Keratinocyte (primary cell): ENCODE measurements at regions not wholly inside any gene's neighbourhood (a gene's known extent, or its start where the extent isn't known, plus 50 kb on each side); places are given as distances from the start of the nearest gene placed in this dataset.

Experiments
- DNase-seq: peaks from one replicate; pipeline ENCODE4 v3.0.0-alpha.2; 2011; ENCODE audit warnings: low read depth, missing footprints, low spot score
- FAIRE-seq: peaks from 2 replicates; lab custom pipeline; 2011; peaks lifted over from hg19 to GRCh38; lab: Jason Lieb, UNC
- H2AFZ ChIP-seq: 2 replicates; pipeline ENCODE4 v1.6.0; 2012; ENCODE audit warnings: low read length, control low read depth, inconsistent platforms; ENCODE audit not compliant: control insufficient read depth
- H3K27ac ChIP-seq: 2 replicates; pipeline ENCODE4 v1.5.1; 2011; ENCODE audit warnings: low read length; ENCODE audit not compliant: control insufficient read depth, insufficient read depth
- H3K27me3 ChIP-seq: 3 replicates; pipeline ENCODE4 v1.6.0; 2011; ENCODE audit warnings: low read length; ENCODE audit not compliant: control insufficient read depth, insufficient read depth; ENCODE audit errors: extremely low read depth
- H3K36me3 ChIP-seq, 2 experiments: 2 replicates in 1 of 2; 3 replicates in 1 of 2; pipeline ENCODE4 v1.5.1; 2011; ENCODE audit warnings: low read length in 2 of 2, mild to moderate bottlenecking in 1 of 2; ENCODE audit not compliant: control insufficient read depth in 2 of 2, insufficient read depth in 2 of 2; ENCODE audit errors: extremely low read depth in 1 of 2
- H3K4me1 ChIP-seq: 3 replicates; pipeline ENCODE4 v1.5.1; 2011; ENCODE audit warnings: low read length; ENCODE audit not compliant: control insufficient read depth, insufficient read depth; ENCODE audit errors: extremely low read depth
- H3K4me2 ChIP-seq: 3 replicates; pipeline ENCODE4 v1.6.0; 2011; ENCODE audit warnings: low read depth, low read length; ENCODE audit not compliant: control insufficient read depth, insufficient read depth; ENCODE audit errors: extremely low read depth
- H3K4me3 ChIP-seq, 3 experiments: fragments of 200-600 bp in 1 of 3; sonication (generic) in 1 of 3; 2 replicates in 2 of 3; 3 replicates in 1 of 3; pipeline ENCODE4 v1.5.1; 2011 to 2016; ENCODE audit warnings: low read length in 3 of 3, mild to moderate bottlenecking in 3 of 3, control low read depth in 2 of 3, inconsistent platforms in 1 of 3, low read depth in 1 of 3, mixed read lengths in 1 of 3, mixed run types in 1 of 3, moderate library complexity in 1 of 3; ENCODE audit not compliant: control insufficient read depth in 2 of 3, insufficient read depth in 2 of 3; ENCODE audit errors: extremely low read depth in 1 of 3
- H3K79me2 ChIP-seq: 2 replicates; pipeline ENCODE4 v1.6.0; 2012; ENCODE audit warnings: low read length; ENCODE audit not compliant: control insufficient read depth, insufficient read depth
- H3K9ac ChIP-seq: 3 replicates; pipeline ENCODE4 v1.6.0; 2011; ENCODE audit warnings: low read length; ENCODE audit not compliant: control insufficient read depth, insufficient read depth; ENCODE audit errors: extremely low read depth
- H3K9me1 ChIP-seq: 3 replicates; pipeline ENCODE4 v1.6.0; 2011; ENCODE audit warnings: low read length; ENCODE audit not compliant: control insufficient read depth, insufficient read depth; ENCODE audit errors: extremely low read depth
- H3K9me3 ChIP-seq: 2 replicates; pipeline ENCODE4 v1.5.1; 2012; ENCODE audit warnings: low read depth, low read length; ENCODE audit not compliant: control insufficient read depth
- H4K20me1 ChIP-seq: 3 replicates; pipeline ENCODE4 v1.6.0; 2011; ENCODE audit warnings: low read length; ENCODE audit not compliant: control insufficient read depth, insufficient read depth; ENCODE audit errors: extremely low read depth
- CTCF ChIP-seq, 3 experiments: IDR thresholded peaks in 1 of 3; conservative IDR thresholded peaks in 1 of 3; optimal IDR thresholded peaks in 1 of 3; 2 replicates in 2 of 3; 3 replicates in 1 of 3; pipeline versions ENCODE3 to v1.5.1; 2011; ENCODE audit warnings: low read length in 3 of 3, mild to moderate bottlenecking in 3 of 3, moderate library complexity in 2 of 3, control low read depth in 1 of 3, inconsistent platforms in 1 of 3; ENCODE audit not compliant: insufficient read depth in 2 of 3; ENCODE audit errors: extremely low read depth in 1 of 3
- EZH2 ChIP-seq: IDR thresholded peaks from one replicate; pipeline ENCODE4 v1.6.1; 2012; ENCODE audit warnings: inconsistent platforms, mild to moderate bottlenecking, low read length, moderate library complexity
- dilution Hi-C: fragments of 300-500 bp; cut with MboI; formaldehyde crosslinking; loops from one replicate; pipeline ENCODE4 v1.7.0; 2020; ENCODE audit warnings: low sequenced_read_pairs; ENCODE audit not compliant: extremely low pct_ligation_motif_present

- Histone ChIP-seq H4K20me1 (no peaks in the 10 kb centered on the region), H3K9me1 (no peaks in the 10 kb centered on the region), H3K27me3 (no peaks in the 10 kb centered on the region), H2AFZ (no peak overlapping the region), H3K79me2 (no peaks in the 10 kb centered on the region), H3K36me3 (no peaks in the 10 kb centered on the region), H3K27ac (no peak overlapping the region), H3K9ac (no peak overlapping the region), H3K4me3 (no peak overlapping the region), H3K4me1 (no peaks in the 10 kb centered on the region), H3K4me2 (no peak overlapping the region), H3K9me3 (peaks cover 16% of the 10 kb centered on the region)
- no peak for TF ChIP-seq EZH2
- no peak for TF ChIP-seq CTCF (optimal IDR thresholded peaks at IDR 0.05 in 1 of 3, IDR thresholded peaks at IDR 0.05 in 1 of 3, conservative IDR thresholded peaks at IDR 0.05 in 1 of 3; ENCODE audit: extremely low read depth in 1 of 3, insufficient read depth in 2 of 3, low read length in 3 of 3)
- FAIRE-seq: no peak
- DNase-seq: no peak
- dilution Hi-C loops: no loop called here
Observed at GRCh38 chr1:4137621-4138415, 237.7 kb upstream of the C1orf174 start.

GRCh38 chr1:4139646-4140045, 239.6 kb upstream of the C1orf174 start:
- no peak overlapping the region for H3K4me3 ChIP-seq
- H3K9me1 ChIP-seq: no peaks in the 10 kb centered on the region
- TF ChIP-seq EZH2 (no peak), CTCF (optimal IDR thresholded peaks at IDR 0.05 in 1 of 3, IDR thresholded peaks at IDR 0.05 in 1 of 3, conservative IDR thresholded peaks at IDR 0.05 in 1 of 3; ENCODE audit: extremely low read depth in 1 of 3, insufficient read depth in 2 of 3, low read length in 3 of 3) (no peak)
- no peak overlapping the region for H2AFZ ChIP-seq
- no peak overlapping the region for H3K4me2 ChIP-seq
- no peak for FAIRE-seq
- DNase-seq: no peak
- H3K36me3 ChIP-seq: no peaks in the 10 kb centered on the region
- peaks cover 23% of the 10 kb centered on the region for H3K9me3 ChIP-seq
- no peaks in the 10 kb centered on the region for H3K4me1 ChIP-seq
- H3K79me2 ChIP-seq: no peaks in the 10 kb centered on the region
- no peak overlapping the region for H3K9ac ChIP-seq
- H3K27me3 ChIP-seq: no peaks in the 10 kb centered on the region
- dilution Hi-C loops: no loop called here
- no peaks in the 10 kb centered on the region for H4K20me1 ChIP-seq
- H3K27ac ChIP-seq: no peak overlapping the region
